ENCODE measurements at regions not wholly inside any gene's neighbourhood (a gene's known extent, or its start where the extent isn't known, plus 50 kb on each side); places are given as distances from the start of the nearest gene placed in this dataset.

- no peak for TF ChIP-seq CTCF (IDR thresholded peaks at IDR 0.05 in 8 of 11, conservative IDR thresholded peaks at IDR 0.05 in 3 of 11)
- TF ChIP-seq POLR2A (IDR thresholded peaks at IDR 0.05): no peak
- no peak for TF ChIP-seq POLR2AphosphoS5 (IDR thresholded peaks at IDR 0.05)
These were observed 248.1 kb upstream of the STAC start for GRCh38 chr3:36132214-36132613.
